ENCODE measurements at regions not wholly inside any gene's neighbourhood (a gene's known extent, or its start where the extent isn't known, plus 50 kb on each side); places are given as distances from the start of the nearest gene placed in this dataset.
A peak's percentile ranks its signal among the peaks of the same experiment; 100 is the strongest.

DNA sequence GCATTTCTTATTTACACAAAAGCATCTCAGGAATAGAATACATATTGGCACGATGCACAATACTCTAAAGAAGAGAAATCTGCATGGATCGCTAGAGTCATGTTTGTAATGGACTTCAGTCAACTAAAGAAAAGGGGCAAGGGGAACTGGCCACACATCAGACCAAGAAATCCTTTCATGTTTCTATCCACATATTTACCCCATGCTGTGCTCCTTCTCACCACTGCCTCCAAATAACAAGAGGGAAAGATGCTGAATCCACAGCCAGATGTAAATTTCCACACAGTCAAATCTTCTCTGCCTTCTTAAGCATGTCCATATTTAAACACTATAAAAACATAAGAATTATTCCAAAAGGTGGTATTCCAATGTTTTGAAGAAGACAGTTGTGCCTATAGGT lies 67.6 kb downstream of the COX18 start:
- no peak overlapping the region for H3K4me3 ChIP-seq (ENCODE audit: low read depth, low read length)
- DNase-seq (ENCODE audit: low read depth) = no peak

DNA sequence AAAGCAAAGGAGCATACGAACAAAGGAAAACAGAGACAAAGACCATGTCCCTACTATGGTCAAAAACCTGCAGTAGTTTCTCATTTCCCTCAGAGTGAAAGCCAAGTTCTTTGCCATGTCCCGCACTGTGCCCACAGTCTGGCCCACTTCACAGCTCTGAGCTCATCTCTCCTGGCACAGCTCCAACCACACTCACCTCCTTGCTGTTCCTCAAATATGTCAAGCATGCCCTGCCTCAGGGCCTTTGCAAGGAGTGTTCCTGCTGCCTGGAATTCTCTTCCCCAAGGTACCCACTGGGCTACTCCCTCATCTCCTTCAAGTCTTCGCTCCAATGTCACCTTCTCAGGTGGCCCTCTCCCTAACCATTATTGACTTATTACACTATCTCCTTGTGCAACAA lies 72.1 kb downstream of the COX18 start:
- H3K4me3 ChIP-seq (ENCODE audit: low read depth, low read length) = no peak overlapping the region
- no peak for DNase-seq (ENCODE audit: low read depth)

DNA sequence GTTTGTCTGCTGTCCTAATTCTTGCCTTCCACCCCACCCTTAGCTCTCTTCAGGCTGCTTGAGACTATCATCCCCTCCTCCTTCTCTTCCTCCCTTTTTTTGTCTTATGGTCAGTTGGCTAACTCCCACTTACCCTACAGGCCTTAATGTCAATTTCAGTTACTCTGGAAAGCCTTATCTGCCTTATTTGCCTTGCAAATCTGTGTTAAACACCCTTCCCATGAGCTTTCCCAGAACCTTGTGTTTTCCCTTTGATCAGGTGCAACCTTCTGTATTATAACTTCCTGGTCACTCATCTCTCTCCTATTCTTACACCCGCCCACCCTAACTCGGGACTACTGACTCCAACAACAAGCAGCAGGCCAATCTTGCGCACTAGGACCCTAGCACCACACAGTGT lies 74.8 kb downstream of the COX18 start:
- DNase-seq (ENCODE audit: low read depth) = no peak
- no peak overlapping the region for H3K4me3 ChIP-seq (ENCODE audit: low read depth, low read length)

DNA sequence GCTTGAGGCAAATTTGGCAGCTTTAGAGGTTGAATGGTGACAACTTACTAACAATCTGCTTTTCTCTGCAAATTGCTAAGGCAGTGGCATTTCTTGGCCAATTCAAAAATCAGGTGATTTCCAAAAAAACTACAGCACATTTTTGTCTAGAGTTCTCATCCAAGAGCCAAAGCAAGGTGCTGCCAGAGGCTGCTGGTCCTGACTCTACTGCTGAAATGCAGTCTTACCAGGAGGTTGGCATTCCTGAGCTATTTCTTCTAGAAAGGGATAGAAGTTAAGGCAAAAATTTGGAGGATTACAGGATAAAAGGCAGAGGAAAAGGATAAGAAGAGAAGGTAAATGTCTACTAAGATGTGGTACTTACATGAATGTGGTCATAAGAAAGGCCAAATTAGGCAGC lies 75.6 kb downstream of the COX18 start:
- no peak for DNase-seq (ENCODE audit: low read depth)
- no peak overlapping the region for H3K4me3 ChIP-seq (ENCODE audit: low read depth, low read length)

DNA sequence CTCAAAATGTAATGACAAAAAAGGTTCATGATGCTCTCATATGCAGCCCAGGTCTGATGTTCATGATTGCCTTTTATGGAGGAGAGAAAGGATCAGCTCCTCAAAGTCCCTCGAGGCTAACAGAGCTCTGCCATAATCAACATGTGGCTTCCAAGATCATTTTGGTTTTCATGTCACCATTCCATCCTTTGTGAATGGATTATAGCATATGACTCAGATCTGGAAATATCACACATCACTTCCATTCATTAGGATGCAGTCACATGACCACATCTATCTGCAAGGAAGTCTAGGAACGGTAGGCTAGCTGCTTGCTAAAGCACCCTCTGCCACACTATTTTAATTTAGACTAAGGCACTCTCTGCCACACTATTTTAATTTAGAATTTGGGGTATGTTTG lies 77.6 kb downstream of the COX18 start:
- no peak overlapping the region for H3K4me3 ChIP-seq (ENCODE audit: low read depth, low read length)
- DNase-seq (ENCODE audit: low read depth) = no peak

DNA sequence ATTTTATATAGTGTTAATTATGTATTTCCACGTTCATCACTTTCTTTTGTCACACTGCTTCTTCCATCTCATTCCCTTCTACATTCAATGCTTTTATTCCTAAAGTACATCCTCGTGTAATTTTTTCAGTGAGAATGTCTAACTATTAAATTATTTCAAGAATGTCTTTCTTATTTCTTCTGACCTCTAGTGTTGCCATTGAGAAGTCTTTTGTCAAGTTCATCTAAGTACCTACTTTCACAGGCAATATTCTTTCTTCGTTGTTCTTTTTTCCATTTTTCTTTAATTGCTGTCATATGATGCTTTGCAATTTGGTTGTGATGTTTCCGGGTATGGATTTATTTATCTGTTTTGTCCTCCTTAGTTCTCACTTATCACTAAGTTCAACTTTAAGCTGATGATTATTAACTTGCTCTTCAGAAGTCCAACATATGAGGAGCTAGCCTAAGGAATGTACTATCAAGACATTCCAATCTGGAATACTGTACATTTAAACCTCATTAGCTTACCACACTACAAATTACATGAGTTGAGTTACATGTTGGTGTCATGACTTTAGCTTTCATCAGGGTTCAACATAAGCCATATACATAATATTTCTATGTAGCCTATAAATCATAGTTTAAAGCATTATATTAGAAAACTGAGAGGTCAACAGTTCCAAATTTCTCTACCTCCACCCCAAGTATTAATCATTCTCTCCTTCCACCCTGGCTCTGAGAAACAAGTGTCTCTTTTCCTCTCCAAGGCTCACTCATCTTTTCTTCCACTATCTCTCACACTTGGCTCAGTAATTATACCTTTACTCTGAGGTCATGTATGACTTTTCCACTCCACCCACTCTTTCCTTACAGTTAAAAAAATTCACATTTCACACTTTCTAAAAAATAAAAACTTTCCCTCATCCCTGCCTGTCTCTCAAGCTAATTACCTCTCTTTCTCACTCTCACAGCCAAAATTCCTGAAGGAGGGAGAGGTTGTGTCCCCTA lies 81.5 kb downstream of the COX18 start:
- DNase-seq (ENCODE audit: low read depth) = no peak

DNA sequence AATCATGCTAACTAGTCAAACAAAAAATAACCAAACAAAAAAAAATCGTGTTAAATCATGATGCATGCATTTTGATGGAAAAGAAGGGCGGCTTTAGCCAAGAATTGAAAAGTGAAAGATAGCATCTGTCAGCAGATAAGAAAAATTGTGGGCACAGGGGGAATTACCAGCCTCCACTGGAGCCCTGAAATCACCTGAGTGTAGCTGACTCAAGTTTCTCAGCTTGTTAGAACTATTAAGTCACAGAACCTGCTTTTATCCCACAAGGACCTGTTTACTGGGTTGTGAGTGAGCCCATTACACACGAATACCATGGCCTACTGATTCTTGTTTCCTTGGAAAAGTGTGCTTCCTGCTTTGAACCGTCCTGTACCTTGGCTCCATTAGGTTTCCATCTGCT lies 85.2 kb downstream of the COX18 start:
- no peak overlapping the region for H3K4me3 ChIP-seq (ENCODE audit: low read depth, low read length)
- DNase-seq (ENCODE audit: low read depth) = no peak

More for the DNA sequence above, 81.5 kb downstream of the COX18 start:
- no peak overlapping the region for H3K4me3 ChIP-seq (ENCODE audit: low read depth, low read length)

DNA sequence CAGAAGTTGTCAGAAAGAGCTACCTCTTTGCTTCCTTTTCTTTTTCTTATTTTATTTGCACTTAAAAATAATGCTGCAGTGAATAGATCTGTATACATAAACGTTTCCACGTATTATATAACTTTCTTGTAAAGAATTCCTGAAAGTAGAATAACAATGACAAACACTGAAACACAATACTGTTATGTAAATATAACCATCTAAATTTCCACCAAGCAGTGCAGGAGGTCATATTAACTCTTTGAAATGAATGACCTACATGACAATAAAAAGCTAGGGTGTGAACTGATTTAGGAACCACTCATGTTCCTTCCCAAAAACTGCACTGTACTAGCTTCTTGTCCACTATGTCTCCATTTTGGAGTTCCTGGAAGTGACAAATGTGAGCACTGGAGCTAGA lies 85.8 kb downstream of the COX18 start:
- no peak overlapping the region for H3K4me3 ChIP-seq (ENCODE audit: low read depth, low read length)
- no peak for DNase-seq (ENCODE audit: low read depth)

DNA sequence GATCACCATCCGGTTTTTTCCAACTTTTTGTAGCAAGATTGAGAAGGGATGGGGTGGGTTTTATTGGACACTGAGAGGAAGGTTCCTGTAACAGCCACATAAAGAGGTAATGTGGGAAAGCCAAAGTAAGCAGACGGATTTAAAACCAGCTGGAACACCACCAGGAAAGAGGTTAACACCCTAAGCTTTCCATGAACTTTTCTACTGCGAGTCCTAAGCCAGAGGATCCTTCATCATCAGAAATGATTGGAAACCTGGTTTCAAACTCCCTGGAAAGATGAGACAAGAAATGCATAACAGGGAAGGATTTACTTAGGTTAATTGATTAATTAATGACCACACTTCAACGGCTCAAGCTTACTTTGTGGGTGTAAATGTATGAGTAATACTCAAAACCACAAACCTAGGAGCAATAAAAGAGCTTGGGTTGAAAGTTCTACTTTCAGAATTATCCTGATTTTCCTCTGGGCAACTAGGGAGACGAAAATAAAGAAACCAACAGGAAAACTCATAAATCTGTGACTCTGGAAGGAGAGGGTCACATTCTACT lies 91.5 kb downstream of the COX18 start:
- no peak for DNase-seq (ENCODE audit: low read depth)
- H3K4me3 ChIP-seq (ENCODE audit: low read depth, low read length) = no peak overlapping the region

DNA sequence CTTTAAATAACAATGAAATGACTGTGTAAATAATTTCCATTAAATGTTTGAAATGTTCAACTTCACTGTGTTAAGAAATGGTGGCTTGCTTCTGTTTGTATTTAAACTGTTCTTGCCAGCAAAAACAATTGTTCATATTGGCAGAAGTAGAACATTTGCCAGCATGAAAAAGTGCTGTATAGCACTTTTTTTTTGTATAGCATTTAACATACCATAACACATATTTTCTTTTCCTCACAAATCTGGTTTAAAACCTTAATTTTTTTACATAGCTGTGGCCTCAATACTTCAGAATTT lies 94.1 kb downstream of the COX18 start:
- peak; percentile 24 for DNase-seq (ENCODE audit: low read depth)
- no peak overlapping the region for H3K4me3 ChIP-seq (ENCODE audit: low read depth, low read length)

DNA sequence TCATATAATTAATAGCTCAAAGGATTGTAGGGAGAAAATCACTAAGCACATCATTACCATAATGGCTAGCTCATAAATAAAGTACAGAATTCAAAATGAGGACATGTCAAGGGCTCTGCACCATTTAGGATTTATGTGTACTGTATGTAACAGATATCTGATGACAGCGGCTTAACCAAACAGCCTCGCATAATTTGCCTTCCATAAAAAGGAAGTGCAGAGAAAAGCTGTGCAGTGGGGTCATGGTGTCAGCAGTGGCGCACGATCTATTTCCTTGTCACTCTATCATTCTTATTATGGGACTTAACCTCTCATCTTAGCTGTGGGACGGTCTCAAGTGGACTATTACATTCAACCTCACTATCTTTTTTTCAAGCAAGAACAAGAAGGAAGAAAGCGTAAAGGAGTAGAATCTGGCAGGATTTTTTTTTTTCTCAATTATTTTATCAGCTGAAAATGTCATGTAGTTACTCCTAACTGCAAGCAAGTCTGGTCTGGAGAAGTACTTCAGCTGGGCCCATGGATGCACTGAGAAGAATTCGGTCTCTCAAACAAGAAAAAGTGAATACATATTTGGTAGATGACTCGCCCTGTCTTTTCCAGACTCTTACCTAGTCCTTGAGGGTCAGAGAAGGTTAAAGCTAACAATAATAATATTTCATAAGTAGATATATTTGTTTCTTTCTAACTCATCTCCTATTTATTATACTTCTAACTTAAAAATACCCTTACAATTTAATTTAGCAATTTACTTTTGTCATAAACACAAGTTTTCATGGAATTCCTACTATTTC lies 94.6 kb downstream of the COX18 start:
- no peak overlapping the region for H3K4me3 ChIP-seq (ENCODE audit: low read depth, low read length)
- DNase-seq (ENCODE audit: low read depth) = no peak

DNA sequence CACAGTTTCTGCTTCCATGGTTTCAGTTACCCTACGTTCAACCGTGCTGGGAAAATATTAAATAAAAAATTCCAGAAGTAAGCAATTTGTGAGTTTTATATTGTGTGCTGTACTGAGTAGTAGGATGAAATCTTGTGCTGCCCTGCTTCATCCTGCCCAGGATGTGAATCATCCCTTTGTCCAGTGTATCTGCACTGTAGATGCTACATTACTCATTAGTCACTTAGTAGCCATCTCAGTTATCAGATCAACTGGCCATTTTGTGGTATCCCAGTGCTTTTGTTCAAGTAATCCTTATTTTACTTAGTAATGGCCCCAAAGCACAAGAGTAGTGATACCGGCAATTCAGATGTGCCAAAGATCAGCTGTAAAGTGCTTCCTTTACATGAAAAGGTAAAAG lies 97.9 kb downstream of the COX18 start:
- no peak overlapping the region for H3K4me3 ChIP-seq (ENCODE audit: low read depth, low read length)
- peak; percentile 73 for DNase-seq (ENCODE audit: low read depth)

DNA sequence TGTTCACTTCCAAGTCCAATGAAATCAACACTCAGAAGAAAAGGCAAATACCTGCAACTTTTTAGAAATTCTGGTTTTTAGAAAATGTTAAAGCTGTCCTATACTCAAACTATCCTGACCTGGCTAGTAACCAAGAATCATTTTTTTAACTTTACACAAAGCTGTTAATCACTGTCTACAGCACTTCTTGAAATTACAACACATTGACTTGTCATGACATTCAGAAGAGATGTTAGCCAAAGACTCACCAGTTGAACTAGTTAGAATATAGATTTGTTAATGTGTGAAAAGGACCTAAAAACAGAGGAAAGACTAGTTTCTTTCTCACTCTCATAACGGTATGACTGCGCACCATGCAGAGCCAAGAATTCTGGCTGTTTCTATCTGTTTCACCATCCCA lies 98.8 kb downstream of the COX18 start:
- no peak overlapping the region for H3K4me3 ChIP-seq (ENCODE audit: low read depth, low read length)
- peak; percentile 12 for DNase-seq (ENCODE audit: low read depth)

DNA sequence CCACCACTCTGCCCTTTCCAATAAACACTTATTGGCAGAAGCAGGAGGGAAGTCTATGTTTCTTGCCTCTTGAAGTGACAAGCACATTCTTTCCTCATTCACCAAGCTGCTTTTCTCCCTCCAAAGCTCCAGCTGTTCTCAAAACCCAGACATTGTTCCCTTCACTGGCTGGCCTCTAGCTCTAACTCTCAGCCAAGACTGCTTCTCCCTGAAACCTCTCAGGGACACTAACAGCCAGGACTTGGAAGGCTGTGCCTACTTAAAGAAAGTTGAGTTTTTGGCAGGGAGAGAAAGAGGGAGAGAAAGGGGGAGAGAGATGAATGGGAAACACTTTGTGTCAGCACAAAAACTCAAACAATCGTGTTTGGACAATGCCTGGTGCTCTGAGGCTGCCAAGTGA lies 99.5 kb downstream of the COX18 start:
- DNase-seq (ENCODE audit: low read depth) = peak; percentile 25

DNA sequence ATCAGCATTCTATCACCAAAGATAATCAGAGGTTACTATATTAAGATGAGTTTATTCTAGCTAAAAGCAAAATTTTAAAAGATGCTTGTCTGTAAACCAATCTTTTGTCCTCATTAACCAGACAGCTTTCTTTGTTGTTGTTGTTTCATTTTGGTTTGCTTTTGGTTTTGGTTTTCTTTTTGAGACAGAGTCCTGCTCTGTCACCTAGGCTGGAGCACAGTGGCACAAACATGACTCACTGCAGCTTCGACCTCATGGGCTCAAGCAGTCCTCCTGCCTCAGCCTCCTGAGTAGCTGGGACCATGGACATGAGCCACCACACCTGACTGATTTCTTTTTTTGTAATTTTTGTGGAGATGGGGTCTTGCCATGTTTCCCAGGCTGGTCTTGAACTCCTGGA lies 102.9 kb downstream of the COX18 start:
- DNase-seq (ENCODE audit: low read depth) = no peak
- H3K4me3 ChIP-seq (ENCODE audit: low read depth, low read length) = no peak overlapping the region

More for the DNA sequence above, 99.5 kb downstream of the COX18 start:
- no peak overlapping the region for H3K4me3 ChIP-seq (ENCODE audit: low read depth, low read length)

DNA sequence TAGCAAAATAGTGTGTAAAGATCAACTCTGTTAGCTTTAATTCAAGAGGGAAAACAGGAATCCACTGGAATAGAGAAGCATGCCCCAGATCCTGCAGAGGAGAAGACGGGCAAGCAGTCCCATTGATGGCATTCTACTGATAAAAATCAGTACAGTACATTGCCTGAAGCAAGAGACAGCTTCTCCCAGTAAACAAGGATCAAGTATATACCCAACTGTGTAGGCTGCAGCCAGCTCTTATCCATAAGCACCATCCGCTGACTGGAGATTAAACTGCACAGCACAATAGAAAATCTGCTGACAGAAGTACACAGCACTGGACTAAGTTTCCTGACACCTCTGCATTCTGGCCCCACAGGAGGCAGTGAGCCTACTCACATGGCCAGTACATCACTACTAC lies 110.1 kb downstream of the COX18 start:
- DNase-seq (ENCODE audit: low read depth) = no peak
- H3K4me3 ChIP-seq (ENCODE audit: low read depth, low read length) = no peak overlapping the region

DNA sequence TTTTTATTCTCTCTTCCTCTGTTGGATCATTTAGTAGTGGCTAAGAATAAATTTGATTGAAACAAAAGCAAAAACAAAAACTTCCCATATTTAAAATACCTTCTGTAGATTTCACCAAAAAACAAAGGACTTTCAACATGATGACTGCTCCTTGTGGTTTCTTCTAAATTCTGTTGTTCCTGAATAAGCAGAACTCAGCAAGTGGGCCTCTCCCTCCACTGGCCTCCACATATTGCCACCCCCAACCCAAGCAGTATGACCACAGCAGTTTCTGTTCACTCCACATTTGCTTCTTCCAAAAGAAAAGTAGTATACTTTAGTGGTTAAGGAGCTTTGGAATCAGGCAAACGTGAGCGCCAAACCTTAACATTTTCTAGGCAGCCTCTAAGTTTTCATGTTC lies 114.7 kb downstream of the COX18 start:
- no peak for DNase-seq (ENCODE audit: low read depth)
- no peak overlapping the region for H3K4me3 ChIP-seq (ENCODE audit: low read depth, low read length)

DNA sequence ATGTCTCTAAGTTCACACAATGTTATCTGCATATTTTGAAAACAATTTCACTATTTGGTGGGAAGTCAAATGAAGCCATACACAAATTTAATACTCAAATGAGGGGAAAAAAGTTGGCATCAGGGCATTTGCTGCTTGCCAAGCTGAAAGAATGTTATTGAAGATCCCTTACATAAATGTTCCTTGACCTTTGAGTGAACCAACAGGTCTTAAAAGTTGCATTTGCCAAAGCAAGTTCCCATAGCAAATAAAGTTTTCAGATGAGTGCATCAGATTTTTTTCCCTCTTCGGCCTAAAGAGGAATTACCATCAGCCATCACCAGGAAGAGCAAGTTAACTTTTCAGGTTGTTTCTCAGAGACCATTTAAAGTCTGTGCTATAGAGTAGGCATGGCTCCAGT lies 115.9 kb downstream of the COX18 start:
- no peak overlapping the region for H3K4me3 ChIP-seq (ENCODE audit: low read depth, low read length)
- DNase-seq (ENCODE audit: low read depth) = no peak

DNA sequence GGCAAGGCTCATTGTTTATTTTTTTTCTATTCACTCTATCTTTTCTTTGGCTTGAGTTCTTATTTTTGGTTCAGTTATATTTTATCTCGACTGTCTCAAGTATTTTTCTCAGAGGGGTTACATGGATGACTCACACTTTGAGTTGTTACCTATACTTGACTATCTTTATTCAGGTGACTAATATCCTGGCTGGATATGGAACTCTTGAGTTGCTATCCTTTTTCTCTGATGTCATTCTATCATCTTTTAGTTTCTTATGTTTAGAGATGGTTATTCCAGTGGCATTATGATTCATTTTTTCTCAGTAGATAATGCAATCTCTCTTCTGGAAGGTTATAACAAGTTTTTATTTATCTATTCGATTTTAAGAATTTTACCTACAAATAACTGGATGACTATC lies 117.9 kb downstream of the COX18 start:
- no peak overlapping the region for H3K4me3 ChIP-seq (ENCODE audit: low read depth, low read length)
- DNase-seq (ENCODE audit: low read depth) = no peak

DNA sequence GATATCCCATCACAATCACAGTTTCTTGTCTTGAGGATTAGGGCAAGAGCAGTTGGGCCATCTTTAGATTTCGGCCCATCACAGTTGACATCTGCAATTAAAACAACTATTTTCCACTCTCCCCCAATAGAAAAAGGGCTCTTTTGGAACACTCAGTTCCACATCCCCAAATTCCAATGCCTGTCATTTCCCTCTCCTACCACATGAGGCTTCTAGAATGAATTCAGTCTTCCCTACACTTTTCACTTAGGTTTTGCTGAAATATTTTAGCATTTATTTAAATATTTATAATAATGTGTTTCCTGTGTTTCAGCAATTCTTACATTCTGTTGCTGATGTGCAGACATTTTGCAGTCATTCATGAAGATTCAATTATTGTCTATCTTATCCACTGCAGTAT lies 118.4 kb downstream of the COX18 start:
- H3K4me3 ChIP-seq (ENCODE audit: low read depth, low read length) = no peak overlapping the region
- DNase-seq (ENCODE audit: low read depth) = no peak

DNA sequence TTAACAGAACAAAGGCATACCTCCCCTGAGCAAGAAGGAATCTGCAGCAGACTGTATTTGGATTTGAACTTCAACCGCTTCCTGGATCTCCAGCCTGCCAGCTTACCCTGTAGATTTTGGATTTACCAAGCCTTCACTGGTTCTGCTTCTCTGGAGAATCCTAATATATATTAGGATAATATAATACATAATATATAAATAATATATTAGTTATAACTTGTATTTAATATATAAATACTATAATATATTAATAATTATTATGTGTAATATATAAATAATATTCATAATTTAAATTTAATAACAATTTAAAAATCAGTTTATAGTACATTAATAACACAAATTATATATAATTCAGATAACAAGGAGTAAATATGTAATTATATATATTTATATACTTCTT lies 121.4 kb downstream of the COX18 start:
- no peak for DNase-seq (ENCODE audit: low read depth)
- no peak overlapping the region for H3K4me3 ChIP-seq (ENCODE audit: low read depth, low read length)
